DMS153 (cell line): ENCODE measurements at regions not wholly inside any gene's neighbourhood (a gene's known extent, or its start where the extent isn't known, plus 50 kb on each side); places are given as distances from the start of the nearest gene placed in this dataset.
A peak's percentile ranks its signal among the peaks of the same experiment; 100 is the strongest.
"Not testable (repeated sequence)": the region's sequence is repeated elsewhere in the genome, so short reads cannot be mapped to it uniquely, and the experiment has no call there.

Experiments used
- DNase-seq: peaks from one replicate; lab custom pipeline; 2025; lab: John Stamatoyannopoulos, UW

DNA sequence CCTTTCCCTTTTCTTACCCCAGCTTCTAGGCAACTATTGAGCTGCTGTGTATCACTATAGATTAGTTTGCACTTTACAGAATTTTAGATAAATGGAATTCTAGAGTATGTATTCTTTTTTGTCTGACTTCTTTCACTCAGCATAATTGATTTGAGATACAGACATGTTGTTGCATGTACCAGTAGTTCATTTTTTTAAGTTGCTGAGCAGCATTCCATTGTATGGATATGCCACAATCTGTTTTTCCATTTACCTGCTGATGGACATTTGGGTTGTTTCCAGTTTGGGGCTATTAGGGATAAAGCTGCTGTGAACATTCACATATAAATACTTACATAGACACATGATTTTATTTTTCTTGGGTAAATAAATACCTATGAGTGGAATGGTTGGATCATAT is 135.7 kb downstream of the IGF1 start:
- no peak for DNase-seq

- no peak for DNase-seq
Measured at GRCh38 chr12:102343361-102344121, 136.8 kb downstream of the IGF1 start.

DNA sequence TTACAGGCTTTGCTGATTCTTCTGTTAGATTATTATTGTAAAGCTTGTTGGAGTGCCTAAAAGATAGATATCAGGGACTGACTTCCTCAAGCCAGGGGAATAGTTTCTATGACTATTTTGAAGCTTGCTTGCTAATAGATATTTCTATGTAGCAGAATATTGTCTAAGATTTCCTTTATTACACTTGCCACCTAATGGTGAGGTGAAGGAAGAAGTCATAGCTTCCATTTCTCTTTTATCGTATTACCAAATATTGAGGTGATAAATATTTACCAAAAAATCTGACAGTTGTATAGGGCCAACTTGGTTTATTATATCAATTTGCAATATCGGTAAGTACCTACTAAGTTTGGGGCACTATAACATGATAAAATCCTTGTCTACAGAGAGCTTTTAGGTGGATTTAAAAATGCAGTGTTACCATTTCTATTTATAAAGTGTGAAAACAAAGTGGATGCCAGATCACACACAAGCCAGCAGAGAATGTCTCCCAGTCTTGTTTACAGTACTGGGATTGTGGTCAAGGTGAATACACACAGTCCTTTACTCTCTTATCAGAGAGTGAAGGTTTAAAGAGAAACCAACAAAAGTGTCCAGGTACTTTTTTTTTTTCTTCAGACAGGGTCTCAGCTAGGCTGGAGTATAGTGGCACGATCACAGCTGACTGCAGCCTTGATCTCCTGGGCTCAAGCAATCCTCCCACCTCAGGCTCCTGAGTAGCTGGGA is 137.9 kb downstream of the IGF1 start:
- no peak for DNase-seq

DNA sequence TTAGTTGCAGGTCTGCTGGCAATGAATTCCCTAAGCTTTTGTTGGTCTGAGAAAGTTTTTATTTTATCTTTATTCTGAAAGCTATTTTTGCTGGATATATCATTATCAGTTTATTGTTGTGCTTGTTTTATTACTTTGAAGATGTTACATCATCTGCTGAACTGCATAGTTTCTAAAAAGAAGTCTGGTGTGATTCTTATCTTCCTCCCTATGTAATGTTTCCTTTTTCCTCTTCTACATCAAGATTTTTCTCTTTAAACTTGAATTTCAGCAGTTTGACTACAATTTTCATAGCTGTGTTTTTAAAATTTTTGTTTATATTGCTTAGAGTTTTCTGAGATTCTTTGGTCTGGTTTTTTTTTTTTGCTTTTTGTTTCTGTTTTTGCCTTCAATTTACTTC is 137.1 kb upstream of the PMCH start:
- no peak for DNase-seq

DNA sequence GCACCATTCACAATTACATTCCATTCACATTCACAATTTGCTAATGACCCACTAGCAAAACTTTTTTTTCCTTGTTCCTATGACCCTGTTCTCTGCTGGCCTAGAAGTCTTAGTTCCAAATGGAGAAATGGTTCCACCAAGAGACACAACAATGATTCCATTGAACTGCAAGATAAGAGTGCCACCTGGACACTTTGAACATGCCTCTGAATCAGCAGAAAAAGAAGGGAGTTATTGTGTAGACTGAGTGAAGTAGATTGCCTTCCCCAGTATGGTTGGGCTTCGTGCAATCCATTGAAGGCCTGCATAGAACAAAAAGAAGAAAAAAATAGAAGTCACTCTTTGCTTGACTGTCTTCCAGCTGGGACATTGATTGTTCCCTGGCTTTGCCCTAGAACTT is 133.8 kb upstream of the PMCH start:
- no peak for DNase-seq

DNA sequence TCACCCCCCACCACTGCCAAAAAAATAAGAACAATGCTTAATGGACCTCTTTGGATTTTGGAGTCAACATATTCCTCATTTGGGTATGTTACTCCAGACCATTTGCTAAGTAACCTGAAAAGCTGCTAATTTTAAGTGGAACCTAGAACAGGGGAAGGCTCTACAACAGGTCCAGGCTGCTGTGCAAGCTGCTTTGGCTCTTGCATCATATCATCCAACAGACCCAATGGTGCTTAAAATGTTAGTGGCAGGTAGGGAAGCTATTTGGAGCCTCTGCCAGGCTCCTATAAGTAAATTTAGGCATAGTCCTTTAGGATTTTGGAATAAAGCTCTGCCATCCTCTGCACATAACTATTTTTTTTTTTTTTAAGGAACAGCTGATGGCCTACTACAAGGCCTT is 132.2 kb upstream of the PMCH start:
- DNase-seq: no peak

DNA sequence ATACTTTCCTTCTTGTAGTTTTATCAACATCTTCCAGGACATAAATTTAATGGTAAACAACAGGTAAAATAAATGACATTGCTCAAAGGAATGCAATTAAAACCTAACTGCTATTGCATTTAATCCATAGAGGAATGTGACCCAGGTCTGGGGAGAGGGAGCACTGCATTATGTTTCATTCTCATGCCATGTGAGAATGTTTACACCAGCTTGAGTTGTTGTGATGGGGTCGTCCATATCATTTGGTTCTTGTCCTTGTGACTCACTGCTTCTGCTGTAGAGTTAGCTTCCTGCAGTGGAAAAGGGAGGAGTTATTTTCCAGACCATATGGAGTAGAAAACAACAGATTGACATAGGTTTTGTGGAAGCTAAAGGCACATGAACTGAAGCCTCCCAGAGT is 129.3 kb upstream of the PMCH start:
- no peak for DNase-seq

- DNase-seq: not testable (repeated sequence)
Measured at GRCh38 chr12:102325108-102325507, 127.5 kb upstream of the PMCH start.

DNA sequence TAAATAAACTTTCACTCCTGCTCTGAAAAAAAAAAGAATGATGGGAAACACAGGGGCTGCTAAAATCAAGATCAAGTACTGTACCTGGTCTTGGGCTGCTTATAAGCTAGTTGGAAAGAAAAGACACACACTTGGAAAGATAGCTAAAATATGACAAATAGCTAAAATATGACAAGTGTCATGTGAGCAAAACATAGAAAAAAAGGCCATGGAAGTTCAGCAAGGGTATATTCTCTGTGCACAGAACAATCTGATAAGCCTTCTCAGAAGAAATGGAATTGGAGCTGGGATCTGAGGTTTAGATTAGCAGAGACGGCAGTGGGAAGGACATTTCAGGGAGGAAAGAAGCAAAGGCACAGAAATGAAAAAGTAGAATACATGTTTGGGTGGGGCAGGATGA is 126.2 kb upstream of the PMCH start:
- no peak for DNase-seq

GRCh38 chr12:102322254-102322653 is 124.6 kb upstream of the PMCH start:
- no peak for DNase-seq

DNA sequence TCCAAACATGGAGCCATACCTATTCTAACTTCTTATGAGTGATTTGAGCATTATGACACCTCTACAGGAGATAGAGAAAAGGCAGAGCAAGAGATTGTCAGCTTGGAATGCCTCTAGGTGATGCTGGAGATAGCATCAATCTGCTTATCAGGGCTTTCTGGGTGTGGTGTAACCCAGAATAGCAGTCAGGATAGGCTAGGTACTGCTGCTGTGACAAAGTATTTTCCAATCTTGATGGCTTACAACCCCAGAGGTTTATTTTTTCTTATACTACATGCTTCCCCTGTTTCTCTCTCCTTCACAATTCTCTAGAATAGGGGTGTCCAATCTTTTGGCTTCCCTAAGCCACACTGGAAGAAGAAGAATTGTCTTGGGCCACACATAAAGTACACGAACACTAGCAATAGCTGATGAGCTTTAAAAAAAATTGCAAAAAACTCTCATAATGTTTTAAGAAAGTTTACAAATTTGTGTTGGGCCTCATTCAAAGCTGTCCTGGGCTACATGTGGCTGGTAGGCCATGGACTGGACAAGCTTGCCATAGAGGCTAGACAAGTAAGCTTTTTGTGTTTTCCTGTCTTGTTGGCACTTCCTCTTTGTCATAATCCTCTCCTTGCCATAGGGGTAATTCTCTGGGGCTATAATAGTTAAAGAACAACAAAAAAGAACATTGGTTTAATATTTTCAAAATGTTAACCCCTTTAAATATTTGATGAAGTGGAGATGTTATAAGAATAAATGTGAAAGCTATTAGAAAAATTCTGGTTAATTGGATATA is 123.9 kb upstream of the PMCH start:
- no peak for DNase-seq

- DNase-seq: no peak
Measured at GRCh38 chr12:102317155-102317554, 119.5 kb upstream of the PMCH start.

- DNase-seq: no peak
Measured at GRCh38 chr12:102316723-102317122, 119.1 kb upstream of the PMCH start.

DNA sequence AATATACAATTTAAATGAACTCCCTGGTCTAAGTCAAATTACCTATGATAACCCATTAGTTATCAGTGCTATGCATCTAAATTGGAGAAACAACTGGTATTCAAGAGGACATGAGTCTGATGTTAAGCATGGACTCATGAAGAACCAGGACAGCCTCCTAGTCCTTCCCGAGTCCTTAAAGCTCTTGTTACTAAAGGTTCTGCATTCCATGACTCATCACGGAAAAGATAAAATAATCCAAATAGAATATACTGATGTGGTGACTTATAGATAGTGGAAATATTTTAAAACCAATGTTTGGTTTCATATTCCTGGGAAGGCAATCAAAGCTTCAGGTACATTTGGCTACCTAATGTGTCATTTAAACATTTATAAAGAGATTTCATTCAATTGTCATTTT is 117.2 kb upstream of the PMCH start:
- no peak for DNase-seq

GRCh38 chr12:102313116-102313971 is 115.7 kb upstream of the PMCH start:
- not testable (repeated sequence) for DNase-seq

DNA sequence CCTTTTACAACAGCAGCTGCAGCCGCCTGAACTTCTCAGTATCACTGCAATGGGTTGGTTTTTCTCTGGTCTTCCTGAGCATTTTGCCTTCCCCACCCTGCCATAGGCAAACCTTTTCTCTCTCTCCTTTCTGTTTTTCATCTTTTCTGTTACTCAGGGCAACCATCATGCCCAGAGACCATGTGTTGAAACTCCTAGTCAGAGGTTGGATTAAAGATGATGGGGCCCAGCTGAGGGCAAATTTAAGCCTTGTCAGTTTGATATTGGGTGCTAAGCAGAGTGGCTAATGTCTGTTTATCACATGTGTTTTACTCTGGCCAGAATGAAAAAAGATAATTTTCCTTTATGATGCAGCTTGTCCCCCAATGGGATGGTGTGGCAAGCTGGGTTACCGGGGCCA is 107.9 kb upstream of the PMCH start:
- no peak for DNase-seq

DNA sequence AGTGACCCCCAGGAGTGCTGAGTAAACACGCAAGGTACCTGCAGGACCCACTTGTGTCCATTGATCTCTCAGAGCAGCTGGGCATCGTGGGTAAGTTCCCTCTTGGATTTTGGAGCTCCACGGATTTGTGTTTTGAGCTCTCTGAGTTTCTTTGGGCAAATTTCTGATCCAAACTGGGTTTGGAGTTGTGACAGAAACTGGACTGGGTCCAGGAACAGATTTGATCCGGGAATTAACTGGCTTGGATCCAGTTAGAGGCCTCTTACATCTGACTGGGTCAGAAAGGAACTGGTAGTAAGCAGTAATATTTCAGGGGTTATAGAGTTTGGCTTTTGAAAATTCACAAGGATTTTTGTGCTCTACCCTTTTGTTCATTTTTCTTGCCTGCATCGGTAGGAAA is 107.0 kb upstream of the PMCH start:
- DNase-seq: not testable (repeated sequence)

DNA sequence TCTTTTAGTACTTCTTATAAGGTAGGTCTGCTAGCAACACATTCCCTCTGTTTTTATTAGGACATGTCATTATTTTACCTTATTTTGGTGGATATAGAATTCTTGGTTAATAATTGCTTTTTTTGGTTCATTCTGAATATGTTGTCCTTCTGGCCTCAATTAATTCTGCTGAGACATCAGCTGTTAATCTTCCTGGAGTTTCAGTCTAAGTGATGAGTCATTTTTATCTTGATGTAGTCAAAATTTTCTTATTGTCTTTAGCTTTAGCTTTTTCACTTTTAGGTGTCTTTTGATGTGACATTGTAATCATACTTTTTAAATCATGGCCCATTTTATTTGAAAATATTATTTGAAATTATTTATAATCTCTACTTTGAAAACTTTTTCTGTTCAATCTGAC is 104.9 kb upstream of the PMCH start:
- DNase-seq: no peak

DNA sequence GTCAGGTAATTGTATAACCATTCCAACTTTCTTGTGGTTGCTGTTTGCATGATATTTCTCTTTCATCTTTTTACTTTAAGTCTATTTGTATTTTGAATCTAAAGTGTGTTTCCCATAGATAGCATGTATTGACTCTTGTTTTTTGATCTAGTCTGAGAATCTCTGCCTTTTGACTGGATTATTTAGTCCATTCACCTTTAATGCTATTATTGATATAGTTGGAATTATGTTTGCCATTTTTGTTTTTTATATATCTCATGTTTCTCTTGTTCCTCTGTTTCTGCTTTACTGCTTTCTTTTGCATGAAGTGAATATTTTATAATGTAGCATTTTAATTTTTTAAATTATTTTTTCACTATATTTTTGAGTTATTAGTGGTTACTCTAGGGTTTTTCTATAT is 103.9 kb upstream of the PMCH start:
- DNase-seq: no peak

GRCh38 chr12:102300824-102301461 is 103.3 kb upstream of the PMCH start:
- peak; percentile 26 for DNase-seq

GRCh38 chr12:102299731-102300130 is 102.1 kb upstream of the PMCH start:
- DNase-seq: no peak
